ENCODE measurements at regions not wholly inside any gene's neighbourhood (a gene's known extent, or its start where the extent isn't known, plus 50 kb on each side); places are given as distances from the start of the nearest gene placed in this dataset.

GRCh38 chr21:25024639-25025038 lies 582.6 kb downstream of the MRPL39 start:
- DNase-seq (no peak), ATAC-seq (no peak)
- Histone ChIP-seq H3K4me1 (ENCODE audit: low read depth) (no peaks in the 10 kb centered on the region), H3K9me3 (no peaks in the 10 kb centered on the region), H3K4me3 (no peak overlapping the region), H3K36me3 (ENCODE audit: low read depth) (no peaks in the 10 kb centered on the region)
- intact Hi-C loops (cut with DNase I, micrococcal nuclease), result no loop called here
- TF ChIP-seq CTCF (IDR thresholded peaks at IDR 0.05), result no peak

GRCh38 chr21:25005388-25005787 lies 601.9 kb downstream of the MRPL39 start:
- no peak for DNase-seq
- Histone ChIP-seq H3K9me3 (peaks cover 7% of the 10 kb centered on the region), H3K36me3 (ENCODE audit: low read depth) (no peaks in the 10 kb centered on the region), H3K4me1 (ENCODE audit: low read depth) (no peaks in the 10 kb centered on the region), H3K4me3 (no peak overlapping the region)
- intact Hi-C loops (cut with DNase I, micrococcal nuclease), result no loop called here
- no peak for TF ChIP-seq CTCF (IDR thresholded peaks at IDR 0.05)
- ATAC-seq, result no peak

GRCh38 chr21:25002676-25003075 lies 604.6 kb downstream of the MRPL39 start:
- DNase-seq (peak in 1 of 3 donors; percentile 44), ATAC-seq (no peak)
- intact Hi-C loops (cut with DNase I, micrococcal nuclease), result no loop called here
- H3K36me3 ChIP-seq (ENCODE audit: low read depth), result no peaks in the 10 kb centered on the region
- no peaks in the 10 kb centered on the region for H3K4me1 ChIP-seq (ENCODE audit: low read depth)
- no peak for TF ChIP-seq CTCF (IDR thresholded peaks at IDR 0.05)
- H3K4me3 ChIP-seq, result no peak overlapping the region
- H3K9me3 ChIP-seq, result peaks cover 7% of the 10 kb centered on the region

GRCh38 chr21:24995216-24995615 lies 612.1 kb downstream of the MRPL39 start:
- Histone ChIP-seq H3K9me3 (no peaks in the 10 kb centered on the region), H3K4me1 (ENCODE audit: low read depth) (no peaks in the 10 kb centered on the region), H3K36me3 (ENCODE audit: low read depth) (no peaks in the 10 kb centered on the region), H3K4me3 (no peak overlapping the region)
- intact Hi-C loops (cut with DNase I, micrococcal nuclease), result no loop called here
- no peak for TF ChIP-seq CTCF (IDR thresholded peaks at IDR 0.05)
- DNase-seq, result no peak
- ATAC-seq, result no peak

GRCh38 chr21:24994717-24995116 lies 612.6 kb downstream of the MRPL39 start:
- no peak for TF ChIP-seq CTCF (IDR thresholded peaks at IDR 0.05)

GRCh38 chr21:24989516-24989915 lies 617.8 kb downstream of the MRPL39 start:
- no peak overlapping the region for H3K4me3 ChIP-seq
- TF ChIP-seq CTCF (IDR thresholded peaks at IDR 0.05), result no peak
- no peaks in the 10 kb centered on the region for H3K36me3 ChIP-seq (ENCODE audit: low read depth)
- DNase-seq (no peak), ATAC-seq (no peak)
- no peaks in the 10 kb centered on the region for H3K4me1 ChIP-seq (ENCODE audit: low read depth)
- intact Hi-C loops (cut with DNase I, micrococcal nuclease), result no loop called here
- H3K9me3 ChIP-seq, result no peaks in the 10 kb centered on the region

More at GRCh38 chr21:24994717-24995116, 612.6 kb downstream of the MRPL39 start:
- Histone ChIP-seq H3K36me3 (ENCODE audit: low read depth) (no peaks in the 10 kb centered on the region), H3K4me1 (ENCODE audit: low read depth) (no peaks in the 10 kb centered on the region), H3K9me3 (no peaks in the 10 kb centered on the region), H3K4me3 (no peak overlapping the region)
- no peak for DNase-seq
- intact Hi-C loops (cut with DNase I, micrococcal nuclease), result no loop called here
- no peak for ATAC-seq

Data from mucosa of descending colon (tissue), 3 donors.